ENCODE measurements at regions not wholly inside any gene's neighbourhood (a gene's known extent, or its start where the extent isn't known, plus 50 kb on each side); places are given as distances from the start of the nearest gene placed in this dataset.

GRCh38 chrX:39896951-39897740 is 200.6 kb downstream of the BCOR start:
- TF ChIP-seq CTCF (conservative IDR thresholded peaks at IDR 0.05; ENCODE audit: low read depth, low read length) = no peak
- TF ChIP-seq EZH2 (IDR thresholded peaks at IDR 0.05; ENCODE audit: low read length, unreplicated experiment) = no peak
- TF ChIP-seq EZH2phosphoT487 (IDR thresholded peaks at IDR 0.05; ENCODE audit: borderline replicate concordance, low read length) = no peak
